HPDE6-E6E7 (cell line): ENCODE measurements at regions not wholly inside any gene's neighbourhood (a gene's known extent, or its start where the extent isn't known, plus 50 kb on each side); places are given as distances from the start of the nearest gene placed in this dataset.
"Not testable (repeated sequence)": the region's sequence is repeated elsewhere in the genome, so short reads cannot be mapped to it uniquely, and the experiment has no call there.

Experiments
- DNase-seq: peaks from one replicate; pipeline ENCODE4 v3.0.0; 2011; ENCODE audit warnings: missing footprints; ENCODE audit errors: extremely low spot score

DNA sequence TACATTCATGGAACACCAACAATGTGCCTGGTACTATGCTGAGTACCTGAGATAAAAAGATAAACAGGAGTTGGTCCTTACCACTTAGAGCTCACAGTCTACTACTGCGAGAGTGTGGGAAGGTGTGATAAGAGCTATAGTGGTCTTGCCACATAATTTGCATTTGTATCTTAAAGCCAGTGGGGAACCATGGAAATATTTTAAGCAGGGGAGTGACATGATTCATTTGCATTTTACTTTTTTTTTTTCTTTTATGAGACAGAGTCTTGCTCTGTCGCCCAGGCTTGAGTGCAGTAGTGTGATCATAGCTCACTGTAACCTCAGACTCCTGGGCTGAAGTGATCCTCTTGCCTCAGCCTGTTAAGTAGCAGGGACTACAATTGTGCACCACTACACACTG is 53.6 kb downstream of the SRGAP2 start:
- not testable (repeated sequence) for DNase-seq

DNA sequence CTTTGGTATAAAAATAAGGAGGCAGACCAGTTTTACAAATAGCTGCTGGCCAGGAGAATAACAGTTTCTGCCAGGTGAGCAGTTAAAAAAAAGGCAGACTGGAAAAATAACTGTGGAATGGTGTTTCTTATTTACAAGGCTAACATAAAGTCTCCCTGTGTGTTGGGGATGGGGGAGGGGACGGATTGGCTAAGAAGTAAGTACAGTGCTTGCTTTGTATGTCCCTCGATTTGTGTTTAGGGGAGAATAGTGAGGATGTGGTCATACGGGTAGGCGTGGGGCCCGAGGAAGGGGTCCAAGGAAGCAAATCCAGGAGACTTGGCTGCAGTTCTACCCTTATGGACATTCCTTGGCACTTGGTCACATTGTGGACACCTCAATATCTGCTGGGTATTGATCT is 58.1 kb downstream of the SRGAP2 start:
- DNase-seq: not testable (repeated sequence)

DNA sequence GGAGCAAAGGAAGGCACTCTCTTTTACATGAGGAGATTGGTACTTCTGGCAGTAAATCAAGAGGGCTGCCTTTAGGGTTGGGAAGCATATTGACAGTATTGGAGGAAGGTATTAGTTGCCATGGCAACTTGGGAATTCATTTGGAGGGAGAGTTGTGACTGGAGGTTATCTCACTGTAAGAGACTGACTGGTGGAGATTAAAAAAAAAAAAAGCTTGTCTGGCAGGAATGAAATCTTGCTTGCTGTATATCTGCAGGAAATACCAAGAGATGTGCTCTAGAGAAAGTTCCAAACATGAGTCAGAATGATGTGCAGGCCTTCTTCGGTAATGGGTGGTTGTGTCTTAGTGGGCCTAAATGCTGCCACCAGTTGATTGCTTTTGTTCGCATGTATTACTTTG is 59.1 kb downstream of the SRGAP2 start:
- DNase-seq: not testable (repeated sequence)

DNA sequence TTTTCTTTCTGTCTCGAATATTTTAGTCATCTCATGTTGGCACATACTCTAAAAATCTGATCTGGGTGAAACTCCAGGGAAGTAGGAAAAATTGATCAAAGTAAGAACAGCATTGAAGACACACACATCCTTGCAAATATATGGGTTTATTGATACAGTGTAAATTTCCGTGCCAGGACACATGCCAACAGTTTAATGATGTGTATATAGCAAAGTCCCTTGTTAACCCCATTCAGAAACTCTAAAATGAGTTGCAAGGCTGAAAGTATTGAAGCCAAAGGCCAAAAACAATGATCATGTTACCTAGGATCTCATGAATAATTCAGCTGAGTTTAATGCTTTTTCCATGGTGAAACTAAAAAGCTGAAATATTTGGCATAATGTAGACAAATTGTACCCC is 61.6 kb downstream of the SRGAP2 start:
- DNase-seq: not testable (repeated sequence)

DNA sequence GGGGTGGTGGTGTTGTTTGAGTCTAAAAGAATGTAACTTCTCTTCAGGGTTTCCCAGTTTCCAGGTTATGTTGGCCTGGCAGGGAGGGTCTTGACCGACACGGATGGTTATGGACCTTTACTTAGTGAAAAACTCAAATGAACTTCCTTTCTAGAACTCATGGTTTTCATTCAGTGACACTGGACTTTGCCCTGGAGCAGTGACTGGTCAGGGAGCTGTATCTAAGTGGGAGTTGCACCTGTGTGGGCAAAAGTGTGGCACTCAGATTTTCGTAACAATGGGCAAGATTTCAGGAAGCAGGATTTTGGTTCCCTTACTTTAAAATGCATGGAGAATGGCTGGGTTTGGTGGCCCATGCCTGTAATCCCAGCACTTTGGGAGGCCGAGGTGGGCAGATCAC is 67.8 kb downstream of the SRGAP2 start:
- DNase-seq: not testable (repeated sequence)

- not testable (repeated sequence) for DNase-seq
Measured at GRCh38 chr1:206273104-206273503, 69.8 kb downstream of the SRGAP2 start.

- DNase-seq: not testable (repeated sequence)
Measured at GRCh38 chr1:206276143-206276542, 72.8 kb downstream of the SRGAP2 start.

DNA sequence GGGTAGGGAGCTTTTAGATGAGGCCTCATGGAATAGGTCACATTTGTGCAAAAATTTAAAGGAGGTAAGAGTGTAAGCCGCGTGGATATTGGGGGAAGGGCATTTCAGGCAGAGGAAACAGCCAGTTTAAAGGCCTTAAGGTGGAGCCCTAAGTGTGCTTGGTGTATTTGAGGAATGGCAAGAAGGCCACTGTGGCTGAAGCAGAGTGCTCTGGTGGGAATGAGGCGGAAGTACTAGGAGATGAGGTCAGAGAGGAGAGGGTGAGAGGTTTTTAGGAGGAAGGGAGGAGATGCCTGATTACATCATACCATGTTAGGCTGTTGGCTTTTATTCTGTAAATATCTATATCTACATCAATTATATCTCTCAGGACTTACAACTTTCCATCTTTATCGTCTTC is 75.3 kb downstream of the SRGAP2 start:
- not testable (repeated sequence) for DNase-seq

DNA sequence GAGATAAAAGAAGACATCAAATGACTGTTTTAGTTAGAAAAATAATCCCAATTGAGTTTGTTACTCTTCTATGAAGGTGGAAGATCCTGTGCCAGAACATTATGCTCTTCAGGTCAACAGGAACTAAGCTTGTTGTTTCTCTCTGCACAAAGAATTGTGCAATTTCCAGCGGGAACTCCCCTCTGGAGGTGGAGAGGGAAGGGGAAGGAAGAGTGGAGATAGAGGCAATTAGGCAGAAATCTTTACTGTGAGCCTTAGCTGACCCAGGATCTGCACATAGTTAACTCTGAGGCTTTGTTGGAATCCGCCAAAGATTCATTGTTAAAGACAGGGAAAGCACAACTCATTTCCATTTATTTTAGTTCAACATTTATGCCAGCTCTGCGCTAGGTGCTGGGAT is 77.3 kb downstream of the SRGAP2 start:
- DNase-seq: not testable (repeated sequence)

DNA sequence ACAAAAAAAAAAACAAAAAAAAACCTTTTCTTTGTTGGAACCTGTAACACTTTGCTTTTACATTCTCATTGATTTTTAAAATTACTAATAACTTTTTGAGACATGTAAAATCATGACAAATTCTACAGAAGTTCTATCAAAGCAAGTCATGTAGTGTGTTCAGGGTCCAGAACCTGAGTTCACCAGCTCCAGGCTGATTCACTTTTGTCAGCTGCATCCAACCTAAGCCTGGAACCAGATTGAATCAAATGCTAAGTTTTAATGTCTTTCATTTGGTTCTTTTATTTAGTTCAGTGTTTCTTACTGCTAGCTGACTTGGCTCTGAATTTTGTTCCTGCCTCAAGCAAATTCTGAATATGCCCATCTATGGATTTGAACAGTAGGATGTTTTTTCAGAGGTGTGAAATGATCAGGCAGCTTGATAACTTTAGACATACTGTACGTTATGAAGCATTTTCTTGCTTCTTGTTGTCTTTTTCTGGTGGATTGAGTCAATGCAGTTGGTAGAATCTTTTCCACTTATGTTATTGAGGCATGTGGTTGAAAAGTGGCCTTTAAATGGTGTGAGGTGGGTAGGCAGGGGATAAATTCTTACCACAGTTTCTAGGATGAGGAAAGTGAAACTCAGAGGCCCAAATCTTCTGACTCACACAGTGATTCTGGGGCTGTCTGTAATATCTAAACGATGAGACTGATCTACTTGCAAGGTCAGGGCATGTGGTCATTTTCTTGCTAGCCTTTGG is 78.7 kb downstream of the SRGAP2 start:
- DNase-seq: not testable (repeated sequence)

DNA sequence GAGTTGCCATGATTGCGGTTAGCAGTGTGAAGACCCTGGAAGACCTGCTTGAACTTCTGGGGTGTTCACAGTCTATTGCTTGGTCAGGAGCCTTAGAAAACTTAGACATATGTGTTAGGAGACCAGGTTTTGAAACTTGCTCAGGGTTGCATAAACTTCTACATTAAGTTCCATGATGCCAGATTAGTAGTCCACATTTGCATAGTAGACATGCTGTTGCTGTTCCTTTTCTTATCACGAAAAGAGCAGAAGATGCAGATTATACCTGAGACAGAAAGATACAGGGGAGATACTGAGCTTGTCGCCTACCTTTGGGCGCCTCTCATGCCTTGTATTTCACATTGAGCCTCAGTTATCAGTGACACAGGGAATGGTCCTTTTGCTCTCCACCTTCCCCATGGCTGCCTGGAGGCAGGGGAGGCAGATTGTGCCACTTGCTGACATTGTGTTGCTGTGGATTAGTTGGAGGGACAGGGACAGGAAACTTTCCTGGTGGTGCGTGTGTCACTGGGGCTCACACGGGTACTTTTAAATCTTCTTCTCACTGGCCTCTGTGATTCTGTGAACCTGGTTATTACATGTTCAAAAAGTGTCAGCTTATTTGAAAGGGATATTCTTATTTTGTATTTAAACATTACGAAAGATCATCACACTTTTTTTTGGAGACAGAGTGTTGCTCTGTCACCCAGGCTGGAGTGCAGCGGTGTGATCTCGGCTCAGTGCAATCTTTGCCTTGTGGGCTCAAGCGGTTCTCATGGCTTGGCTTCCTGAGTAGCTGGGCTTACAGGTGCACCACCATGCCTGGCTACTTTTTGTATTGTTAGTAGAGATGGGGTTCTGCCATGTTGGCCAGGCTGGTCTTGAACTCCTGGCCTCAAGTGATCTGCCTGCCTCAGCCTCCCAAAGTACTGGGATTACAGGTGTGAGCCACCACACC is 82.0 kb downstream of the SRGAP2 start:
- DNase-seq: not testable (repeated sequence)

- DNase-seq: not testable (repeated sequence)
Measured at GRCh38 chr1:206287759-206288158, 84.4 kb downstream of the SRGAP2 start.

DNA sequence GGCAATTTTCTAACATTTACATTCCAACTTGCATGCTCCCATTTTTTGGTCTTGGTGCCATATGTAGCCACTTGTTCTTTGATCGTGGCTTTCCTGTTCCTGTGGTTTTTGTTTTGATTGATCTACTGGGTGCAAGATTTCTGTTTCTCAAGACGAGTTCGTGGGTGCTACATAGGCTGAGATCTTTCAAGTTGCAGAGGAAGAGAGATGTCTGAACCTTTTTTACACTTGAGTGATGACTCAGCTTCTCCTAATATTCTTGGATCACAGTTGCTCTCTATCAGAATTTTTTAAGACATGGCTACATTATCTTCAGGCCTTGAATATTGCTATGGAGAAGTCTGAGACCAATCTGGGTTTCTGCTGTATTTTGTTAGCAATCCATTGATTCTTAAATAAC is 85.1 kb downstream of the SRGAP2 start:
- DNase-seq: not testable (repeated sequence)

GRCh38 chr1:206297145-206298031 is 94.0 kb downstream of the SRGAP2 start:
- not testable (repeated sequence) for DNase-seq

DNA sequence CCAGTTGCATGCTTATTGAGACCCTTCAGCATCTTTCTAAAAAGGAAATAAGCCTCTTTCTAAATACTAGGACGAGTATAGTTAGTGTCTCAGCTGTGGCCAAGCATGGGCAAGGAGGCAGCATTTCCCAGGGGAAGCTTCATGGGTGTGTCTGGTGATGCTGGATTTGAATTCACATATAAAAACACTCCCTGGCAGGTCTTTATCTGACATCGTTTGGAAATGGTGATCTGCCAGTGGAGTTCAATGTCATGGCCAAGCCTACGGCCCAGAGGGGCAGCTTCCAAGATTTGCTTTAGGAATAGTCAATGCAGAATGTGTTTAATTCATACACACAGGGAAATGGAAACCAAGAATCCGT is 94.7 kb downstream of the SRGAP2 start:
- DNase-seq: not testable (repeated sequence)

DNA sequence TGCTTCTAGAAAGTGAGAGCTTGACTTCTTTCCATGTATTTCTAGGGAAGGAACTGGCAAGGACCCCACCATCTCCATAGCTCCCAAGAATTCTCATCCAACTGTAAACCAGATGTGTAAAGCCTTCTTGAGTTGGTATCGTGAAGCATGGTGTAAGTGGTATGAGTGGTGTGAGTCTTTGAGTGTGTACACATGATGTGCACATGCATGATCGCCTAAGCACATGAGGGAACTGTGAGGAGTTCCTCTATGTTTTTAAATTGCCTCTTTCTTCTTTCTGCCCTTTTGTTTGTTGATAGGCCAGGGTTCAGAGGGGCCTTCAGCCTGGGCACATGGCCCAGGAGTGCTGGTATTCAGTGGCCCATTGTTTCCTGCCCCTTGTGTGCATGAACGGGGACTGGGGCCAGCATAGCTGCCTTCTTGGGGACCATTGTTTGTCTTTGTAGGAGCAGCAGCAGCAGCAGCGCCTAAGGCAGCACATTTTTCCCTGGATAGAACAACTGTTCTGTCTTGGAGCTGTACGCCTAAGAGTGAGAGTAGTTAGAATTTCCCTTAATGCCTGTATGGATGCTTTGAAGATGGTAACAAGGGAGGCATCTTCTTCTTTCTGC is 95.9 kb downstream of the SRGAP2 start:
- not testable (repeated sequence) for DNase-seq

GRCh38 chr1:206299942-206300341 is 96.6 kb downstream of the SRGAP2 start:
- DNase-seq: not testable (repeated sequence)

DNA sequence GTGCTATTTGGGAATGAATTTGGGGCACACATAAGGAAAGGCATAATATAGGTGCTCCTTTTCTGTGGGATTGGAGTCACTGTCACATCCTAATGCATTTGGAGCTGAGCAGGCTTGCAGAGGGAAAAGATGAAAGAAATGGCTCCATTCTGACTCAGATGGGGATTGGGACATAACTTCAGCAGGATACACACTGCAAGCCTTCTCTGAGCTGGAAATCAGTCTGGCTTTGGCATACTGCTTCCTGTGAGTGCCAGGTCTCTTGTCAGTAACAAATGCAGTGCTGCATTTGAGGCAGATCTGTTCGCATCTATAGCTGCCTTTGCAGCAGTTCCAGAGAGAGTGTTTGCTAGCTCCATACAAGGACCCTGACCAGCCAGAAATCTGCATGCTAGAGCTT is 98.7 kb downstream of the SRGAP2 start:
- not testable (repeated sequence) for DNase-seq

GRCh38 chr1:206307442-206307841 is 104.1 kb downstream of the SRGAP2 start:
- not testable (repeated sequence) for DNase-seq

- not testable (repeated sequence) for DNase-seq
Measured at GRCh38 chr1:206310948-206311347, 107.6 kb downstream of the SRGAP2 start.

- not testable (repeated sequence) for DNase-seq
Measured at GRCh38 chr1:206311611-206312273, 108.4 kb downstream of the SRGAP2 start.
